GM12801 (cell line): ENCODE measurements at regions not wholly inside any gene's neighbourhood (a gene's known extent, or its start where the extent isn't known, plus 50 kb on each side); places are given as distances from the start of the nearest gene placed in this dataset.

Experiments used
- TF ChIP-seq, protein P1 (sequence below): IDR thresholded peaks from one replicate; pipeline ENCODE4 v1.5.1; 2011; ENCODE audit warnings: control low read depth; ENCODE audit not compliant: insufficient read length; ENCODE audit errors: extremely low read depth

DNA sequence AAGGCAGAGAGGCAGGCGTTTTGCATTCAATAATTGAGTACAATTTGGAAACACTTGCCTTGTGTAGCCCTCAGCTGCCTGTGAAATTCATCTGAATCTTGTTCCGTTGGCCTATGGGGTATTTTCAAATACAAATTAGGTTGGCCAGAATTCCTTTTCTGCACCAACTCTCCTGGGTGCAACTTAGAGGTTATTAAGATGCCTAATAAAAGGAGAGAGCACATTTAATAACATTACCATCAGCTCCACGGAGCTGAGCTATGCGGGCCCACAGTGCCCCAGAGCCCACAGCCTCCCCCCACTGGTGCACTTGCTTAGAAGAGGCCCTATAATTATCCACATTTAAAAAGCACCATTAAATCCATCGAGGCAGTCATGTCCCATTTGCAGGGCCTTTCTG, 367.6 kb upstream of the CLINT1 start:
- TF ChIP-seq, protein P1, sequence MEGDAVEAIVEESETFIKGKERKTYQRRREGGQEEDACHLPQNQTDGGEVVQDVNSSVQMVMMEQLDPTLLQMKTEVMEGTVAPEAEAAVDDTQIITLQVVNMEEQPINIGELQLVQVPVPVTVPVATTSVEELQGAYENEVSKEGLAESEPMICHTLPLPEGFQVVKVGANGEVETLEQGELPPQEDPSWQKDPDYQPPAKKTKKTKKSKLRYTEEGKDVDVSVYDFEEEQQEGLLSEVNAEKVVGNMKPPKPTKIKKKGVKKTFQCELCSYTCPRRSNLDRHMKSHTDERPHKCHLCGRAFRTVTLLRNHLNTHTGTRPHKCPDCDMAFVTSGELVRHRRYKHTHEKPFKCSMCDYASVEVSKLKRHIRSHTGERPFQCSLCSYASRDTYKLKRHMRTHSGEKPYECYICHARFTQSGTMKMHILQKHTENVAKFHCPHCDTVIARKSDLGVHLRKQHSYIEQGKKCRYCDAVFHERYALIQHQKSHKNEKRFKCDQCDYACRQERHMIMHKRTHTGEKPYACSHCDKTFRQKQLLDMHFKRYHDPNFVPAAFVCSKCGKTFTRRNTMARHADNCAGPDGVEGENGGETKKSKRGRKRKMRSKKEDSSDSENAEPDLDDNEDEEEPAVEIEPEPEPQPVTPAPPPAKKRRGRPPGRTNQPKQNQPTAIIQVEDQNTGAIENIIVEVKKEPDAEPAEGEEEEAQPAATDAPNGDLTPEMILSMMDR = no peak

DNA sequence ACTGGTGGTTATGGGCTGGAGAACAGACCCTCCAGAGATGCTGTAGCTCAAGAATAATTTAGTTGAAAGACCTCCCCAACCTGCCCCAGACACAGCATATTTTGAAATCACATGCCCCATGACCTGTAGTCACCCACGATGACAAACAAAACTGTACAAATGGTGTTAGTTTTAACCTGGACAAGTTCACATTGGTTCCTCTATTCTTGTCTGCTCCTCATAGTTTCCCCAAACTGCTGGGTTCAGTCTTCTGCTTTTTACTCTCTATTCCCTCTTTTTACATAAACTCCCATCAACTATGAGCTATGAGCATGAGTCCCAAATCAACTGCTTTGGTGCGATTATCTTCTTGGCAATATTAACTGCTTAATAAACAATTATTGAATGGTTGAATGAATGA, 365.3 kb upstream of the CLINT1 start:
- TF ChIP-seq, protein P1 = no peak

DNA sequence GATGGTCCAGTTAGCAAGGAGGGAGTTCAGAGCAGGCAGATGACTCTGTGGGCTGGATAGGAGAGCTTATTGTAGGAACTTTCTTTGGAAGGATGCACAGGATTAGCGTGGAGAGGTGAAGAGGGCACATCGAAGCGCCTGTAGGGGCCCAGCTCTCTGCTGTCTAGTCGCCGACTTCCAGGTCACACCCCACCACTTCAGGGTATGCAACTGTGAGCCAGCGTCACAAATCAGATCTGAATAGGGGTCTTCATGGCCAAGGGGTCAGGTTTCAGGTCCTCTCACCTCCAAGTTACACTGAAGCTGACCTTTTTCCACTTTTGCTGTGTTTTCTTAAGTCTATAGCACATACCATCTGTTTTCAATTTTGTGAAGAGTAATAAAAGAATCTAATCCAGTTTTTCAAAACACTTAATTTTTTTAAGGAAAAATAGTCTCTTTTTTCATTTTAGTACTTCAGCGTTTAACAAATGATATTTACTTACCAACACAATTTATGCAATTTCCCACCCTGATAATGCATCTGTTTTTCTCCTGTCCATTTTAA, 364.2 kb upstream of the CLINT1 start:
- TF ChIP-seq, protein P1 = no peak

DNA sequence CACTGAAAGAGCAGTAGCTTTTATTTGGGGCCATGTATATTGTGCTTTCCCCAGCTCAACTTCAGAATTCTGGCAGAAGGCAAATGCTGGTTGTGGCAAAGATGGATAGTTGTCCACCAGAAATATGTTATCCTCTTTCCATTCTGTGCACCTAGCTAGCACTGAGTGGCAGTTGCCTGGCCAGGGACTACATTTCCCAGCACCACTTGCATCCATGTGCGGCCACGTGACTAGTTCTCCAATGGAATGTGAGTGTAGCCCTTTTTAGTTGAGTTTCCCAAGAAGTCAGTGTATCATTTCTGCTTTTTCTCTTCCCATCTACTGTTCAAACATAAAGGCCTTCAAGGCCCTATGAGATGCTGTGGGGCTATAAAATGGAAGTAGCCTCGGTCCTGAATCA, 354.0 kb upstream of the CLINT1 start:
- TF ChIP-seq, protein P1 = no peak

DNA sequence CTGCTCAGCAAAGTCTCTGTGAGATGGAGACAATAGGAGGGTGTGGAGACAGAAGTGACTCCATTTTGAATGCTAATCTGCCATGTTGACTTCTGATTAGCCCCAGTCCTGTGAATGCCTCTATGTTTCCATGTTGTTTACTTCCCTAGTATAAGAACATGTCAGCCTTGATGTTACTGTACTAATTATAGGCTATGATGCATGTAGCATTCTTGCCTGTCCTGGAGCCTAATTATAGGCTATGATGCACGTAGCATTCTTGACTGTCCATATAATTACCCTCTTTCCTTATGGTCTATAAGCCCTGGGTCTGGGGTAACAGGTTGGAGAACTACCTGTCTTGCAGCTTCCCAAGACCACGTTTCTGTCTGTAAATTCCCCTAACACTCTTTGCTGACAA, 353.3 kb upstream of the CLINT1 start:
- TF ChIP-seq, protein P1 = no peak

DNA sequence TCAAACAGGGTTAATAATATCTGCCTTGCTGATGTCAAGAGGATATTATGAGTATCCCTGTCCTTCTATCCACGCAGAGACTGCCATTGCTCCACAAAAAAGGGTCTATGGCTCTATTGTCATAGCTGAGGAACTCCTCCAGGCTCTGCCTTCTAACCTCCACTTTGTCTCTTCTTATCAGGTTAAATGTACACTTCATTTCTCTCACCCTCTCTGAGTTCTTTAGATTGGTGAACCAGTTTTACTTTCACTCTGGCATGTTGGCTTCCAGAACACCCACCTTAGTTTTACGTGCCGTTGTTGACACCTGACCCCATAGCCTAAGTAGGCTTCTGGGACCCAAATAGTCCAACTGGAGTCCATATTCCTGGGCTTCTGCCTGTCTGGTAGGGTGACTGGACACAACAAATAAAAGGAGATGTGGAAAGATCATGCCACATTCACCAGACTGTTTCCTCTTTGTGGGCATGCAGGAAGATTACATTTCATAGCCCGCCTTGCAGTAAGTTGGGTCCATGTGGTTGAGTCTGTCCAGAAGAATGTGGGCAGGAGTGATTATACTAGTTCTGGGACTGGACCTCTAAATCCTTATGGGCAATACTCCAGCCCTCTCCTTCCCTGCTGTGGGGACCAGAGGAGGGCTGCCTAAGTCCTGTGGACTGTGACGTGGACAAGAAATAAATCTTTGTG, 350.4 kb upstream of the CLINT1 start:
- TF ChIP-seq, protein P1 = no peak

DNA sequence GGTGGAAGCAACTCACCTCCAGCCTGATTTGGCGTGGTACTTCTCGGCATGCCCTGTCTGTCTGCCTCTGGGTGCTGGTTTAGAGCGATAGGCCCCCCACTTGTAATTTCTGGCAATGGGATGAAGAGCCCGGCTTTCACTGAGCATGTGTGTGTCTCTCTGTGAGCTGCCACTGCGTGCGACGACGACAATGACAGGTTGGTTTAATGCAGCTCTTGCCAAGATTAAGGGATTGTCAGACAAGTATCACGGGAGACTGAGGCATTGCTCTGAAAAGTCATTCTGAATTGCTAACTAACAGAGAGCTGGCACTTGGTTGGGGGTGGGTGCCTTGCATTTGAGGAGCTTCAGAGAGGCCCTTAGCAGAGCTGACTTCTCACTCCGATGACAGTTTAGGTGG, 348.8 kb upstream of the CLINT1 start:
- TF ChIP-seq, protein P1 = no peak
